Colonic mucosa (tissue), 4 donors: ENCODE measurements at regions not wholly inside any gene's neighbourhood (a gene's known extent, or its start where the extent isn't known, plus 50 kb on each side); places are given as distances from the start of the nearest gene placed in this dataset.
"Not testable (repeated sequence)": the region's sequence is repeated elsewhere in the genome, so short reads cannot be mapped to it uniquely, and the experiment has no call there.

Source experiments
- DNase-seq: peaks from one replicate; pipeline ENCODE4 v3.0.0-alpha.2; 2020
- H3K27ac ChIP-seq: fragments of 200-600 bp; one replicate; pipeline ENCODE4 v1.8.0; 2021
- H3K27me3 ChIP-seq: fragments of 200-600 bp; one replicate; pipeline ENCODE4 v1.8.0; 2021
- H3K36me3 ChIP-seq: fragments of 200-600 bp; one replicate; pipeline ENCODE4 v1.8.0; 2021
- H3K4me1 ChIP-seq: fragments of 200-600 bp; one replicate; pipeline ENCODE4 v1.8.0; 2021; ENCODE audit warnings: mild to moderate bottlenecking
- H3K4me3 ChIP-seq: fragments of 200-600 bp; one replicate; pipeline ENCODE4 v1.8.0; 2021
- H3K9ac ChIP-seq, 2 donors: one replicate each; pipeline ENCODE4 v1.7.0; 2013; ENCODE audit warnings: control low read depth in 2 of 2, low read depth in 2 of 2, low read length in 2 of 2
- H3K9me3 ChIP-seq: fragments of 200-600 bp; one replicate; pipeline ENCODE4 v1.8.0; 2021
- CTCF ChIP-seq: fragments of 200-600 bp; IDR thresholded peaks from one replicate; pipeline ENCODE4 v1.8.0; 2022; ENCODE audit warnings: antibody characterized with exemption, mild to moderate bottlenecking
- intact Hi-C: fragments of 100-400 bp; cut with DNase I; formaldehyde crosslinking; loops from one replicate; pipeline ENCODE4 v1.14.1; 2022
- donor health status: healthy.
- donor health status: DM: no; HTN: no; CAD: no.
- donor health status: DM: no; HTN: no; CAD: no.

GRCh38 chr11:134967746-134968145 lies 555.7 kb upstream of the B3GAT1 start:
- no peak overlapping the region for H3K27ac ChIP-seq
- H3K27me3 ChIP-seq: no peaks in the 10 kb centered on the region
- no peaks in the 10 kb centered on the region for H3K36me3 ChIP-seq
- H3K4me3 ChIP-seq: no peak overlapping the region
- intact Hi-C loops: no loop called here
- H3K9me3 ChIP-seq: no peaks in the 10 kb centered on the region
- TF ChIP-seq CTCF: no peak
- DNase-seq: no peak
- no peaks in the 10 kb centered on the region for H3K4me1 ChIP-seq
- no peak overlapping the region for H3K9ac ChIP-seq

GRCh38 chr11:134961386-134961785 lies 549.3 kb upstream of the B3GAT1 start:
- H3K27ac ChIP-seq, H3K27me3 ChIP-seq, H3K36me3 ChIP-seq, H3K4me3 ChIP-seq, H3K9me3 ChIP-seq, DNase-seq, H3K4me1 ChIP-seq, intact Hi-C loops, H3K9ac ChIP-seq: not testable (repeated sequence)

- no peak overlapping the region for H3K9ac ChIP-seq
- H3K36me3 ChIP-seq: no peaks in the 10 kb centered on the region
- no peak overlapping the region for H3K27ac ChIP-seq
- no peak for DNase-seq
- H3K9me3 ChIP-seq: no peaks in the 10 kb centered on the region
- no peak for TF ChIP-seq CTCF
- intact Hi-C loops: no loop called here
- no peaks in the 10 kb centered on the region for H3K27me3 ChIP-seq
- H3K4me3 ChIP-seq: no peak overlapping the region
- no peaks in the 10 kb centered on the region for H3K4me1 ChIP-seq
These were observed 546.8 kb upstream of the B3GAT1 start for GRCh38 chr11:134958870-134959269.

- H3K36me3 ChIP-seq: no peaks in the 10 kb centered on the region
- no peak overlapping the region for H3K9ac ChIP-seq
- no peak for DNase-seq
- TF ChIP-seq CTCF: no peak
- intact Hi-C loops: no loop called here
- H3K4me3 ChIP-seq: no peak overlapping the region
- H3K9me3 ChIP-seq: no peaks in the 10 kb centered on the region
- no peaks in the 10 kb centered on the region for H3K27me3 ChIP-seq
- H3K4me1 ChIP-seq: no peaks in the 10 kb centered on the region
- H3K27ac ChIP-seq: no peak overlapping the region
These were observed 546.2 kb upstream of the B3GAT1 start for GRCh38 chr11:134958336-134958640.

- Histone ChIP-seq H3K4me1 (no peaks in the 10 kb centered on the region), H3K9ac (no peak overlapping the region), H3K27me3 (no peaks in the 10 kb centered on the region), H3K4me3 (no peak overlapping the region), H3K36me3 (no peaks in the 10 kb centered on the region), H3K9me3 (no peaks in the 10 kb centered on the region), H3K27ac (no peak overlapping the region)
- TF ChIP-seq CTCF: no peak
- no peak for DNase-seq
- intact Hi-C loops: no loop called here
These were observed 545.7 kb upstream of the B3GAT1 start for GRCh38 chr11:134957540-134958335.

- no peak overlapping the region for H3K27ac ChIP-seq
- intact Hi-C loops: no loop called here
- no peaks in the 10 kb centered on the region for H3K36me3 ChIP-seq
- H3K4me1 ChIP-seq: no peaks in the 10 kb centered on the region
- no peak overlapping the region for H3K9ac ChIP-seq
- no peak for DNase-seq
- no peak for TF ChIP-seq CTCF
- H3K4me3 ChIP-seq: no peak overlapping the region
- H3K27me3 ChIP-seq: no peaks in the 10 kb centered on the region
- no peaks in the 10 kb centered on the region for H3K9me3 ChIP-seq
These were observed 544.6 kb upstream of the B3GAT1 start for GRCh38 chr11:134956450-134957210.

- H3K4me1 ChIP-seq, H3K4me3 ChIP-seq, H3K9ac ChIP-seq, H3K9me3 ChIP-seq, H3K27me3 ChIP-seq, H3K36me3 ChIP-seq, intact Hi-C loops, H3K27ac ChIP-seq, DNase-seq: not testable (repeated sequence)
These were observed 543.9 kb upstream of the B3GAT1 start for GRCh38 chr11:134955970-134956369.
